B cell (primary cell): ENCODE measurements at regions not wholly inside any gene's neighbourhood (a gene's known extent, or its start where the extent isn't known, plus 50 kb on each side); places are given as distances from the start of the nearest gene placed in this dataset.

ENCODE experiments used
- ATAC-seq: fragments of 200-7000 bp; cut with Tn5 transposase; one replicate; pipeline ENCODE4 v1.10.0; 2021; ENCODE audit warnings: low read depth, mild to moderate bottlenecking, moderate number of reproducible peaks, moderate library complexity
- CTCF ChIA-PET: fragments of 350-600 bp; sonication (Branson Sonifier 250); formaldehyde crosslinking; loops from one replicate; lab custom pipeline; 2021; ENCODE audit warnings: antibody characterized with exemption, inconsistent platforms; lab: Charles Lee
- POLR2A ChIA-PET: fragments of 350-600 bp; sonication (Branson Sonifier 250); formaldehyde crosslinking; loops from one replicate; lab custom pipeline; 2021; ENCODE audit warnings: antibody characterized with exemption; lab: Charles Lee
- DNase-seq: peaks from one replicate; pipeline ENCODE4 v3.0.0; 2013
- H2AFZ ChIP-seq: 2 replicates; pipeline ENCODE4 v1.6.1; 2012; ENCODE audit warnings: mild to moderate bottlenecking, low read depth, low read length; ENCODE audit not compliant: insufficient read depth, poor library complexity, severe bottlenecking
- H3K27ac ChIP-seq, 2 donors: 1 replicate in 1 of 2; 2 replicates in 1 of 2; pipeline ENCODE4 v1.5.1; 2012 to 2013; ENCODE audit warnings: low read length in 2 of 2, mild to moderate bottlenecking in 2 of 2, moderate library complexity in 1 of 2
- H3K27me3 ChIP-seq, 4 experiments: fragments of 200-600 bp in 1 of 4; sonication (generic) in 1 of 4; replicated peaks in 1 of 4; 1 replicate in 2 of 4; 2 replicates in 2 of 4; pipeline versions ENCODE4 v1.6.1 to v1.7.0; 2013 to 2016; ENCODE audit warnings: low read length in 3 of 4, mild to moderate bottlenecking in 2 of 4, mixed read lengths in 1 of 4, moderate library complexity in 1 of 4; ENCODE audit not compliant: insufficient read depth in 4 of 4, control insufficient read depth in 3 of 4; ENCODE audit errors: control extremely low read depth in 1 of 4
- H3K36me3 ChIP-seq, 2 experiments: replicated peaks in 1 of 2; 1 replicate in 1 of 2; 2 replicates in 1 of 2; pipeline versions ENCODE4 v1.6.1 to v1.7.1; 2013; ENCODE audit warnings: low read length in 1 of 2; ENCODE audit not compliant: insufficient read depth in 2 of 2, control insufficient read depth in 1 of 2; ENCODE audit errors: control extremely low read depth in 1 of 2, extremely low read depth in 1 of 2
- H3K4me1 ChIP-seq, 2 donors: fragments of 200-600 bp in 1 of 2; sonication (generic) in 1 of 2; 1 replicate in 1 of 2; 2 replicates in 1 of 2; pipeline versions ENCODE4 v1.5.1 to v1.6.1; 2013 to 2017; ENCODE audit warnings: low read length in 2 of 2; ENCODE audit not compliant: control insufficient read depth in 2 of 2, insufficient read depth in 2 of 2
- H3K4me2 ChIP-seq: replicated peaks from 2 replicates; pipeline ENCODE3; 2012; ENCODE audit warnings: mild to moderate bottlenecking, low read depth, low read length; ENCODE audit not compliant: poor library complexity, severe bottlenecking
- H3K4me3 ChIP-seq, 5 experiments: fragments of 200-600 bp in 1 of 5; sonication (generic) in 1 of 5; 1 replicate in 3 of 5; 2 replicates in 2 of 5; pipeline versions ENCODE4 v1.5.1 to v1.7.0; 2011 to 2016; ENCODE audit warnings: low read length in 4 of 5, mild to moderate bottlenecking in 4 of 5, low read depth in 2 of 5, control low read depth in 1 of 5, moderate library complexity in 1 of 5; ENCODE audit not compliant: insufficient read depth in 1 of 5; ENCODE audit errors: control extremely low read depth in 1 of 5, extremely low read depth in 1 of 5
- H3K79me2 ChIP-seq: fragments of 200-600 bp; sonication (generic); one replicate; pipeline ENCODE4 v1.6.0; 2016; ENCODE audit warnings: low read length; ENCODE audit not compliant: control insufficient read depth, insufficient read depth
- H3K9ac ChIP-seq: fragments of 200-600 bp; sonication (generic); 2 replicates; pipeline ENCODE4 v1.6.1; 2017; ENCODE audit warnings: mild to moderate bottlenecking, low read length, moderate library complexity
- H3K9me3 ChIP-seq, 3 donors: one replicate each; pipeline versions ENCODE4 v1.6.1 to v1.7.1; 2013; ENCODE audit warnings: low read length in 2 of 3; ENCODE audit not compliant: control insufficient read depth in 2 of 3, insufficient read depth in 1 of 3; ENCODE audit errors: control extremely low read depth in 1 of 3
- H4K20me1 ChIP-seq: 2 replicates; pipeline ENCODE4 v1.6.0; 2012; ENCODE audit warnings: mild to moderate bottlenecking, low read length; ENCODE audit not compliant: insufficient read depth, control insufficient read depth, poor library complexity, severe bottlenecking
- H3K27ac Mint-ChIP-seq: one replicate; pipeline ENCODE4 v1.8.0; 2021; ENCODE audit warnings: mixed read lengths
- H3K27me3 Mint-ChIP-seq: one replicate; pipeline ENCODE4 v1.8.0; 2021; ENCODE audit warnings: mixed read lengths
- H3K4me1 Mint-ChIP-seq: one replicate; pipeline ENCODE4 v1.8.0; 2021; ENCODE audit warnings: mixed read lengths
- H3K4me3 Mint-ChIP-seq: one replicate; pipeline ENCODE4 v1.8.0; 2021; ENCODE audit warnings: mixed read lengths
- H3K9me3 Mint-ChIP-seq: one replicate; pipeline ENCODE4 v1.8.0; 2022; ENCODE audit warnings: mixed read lengths; ENCODE audit not compliant: insufficient read depth
- CTCF ChIP-seq: fragments of 200-600 bp; IDR thresholded peaks from one replicate; pipeline ENCODE4 v1.8.0; 2022; ENCODE audit warnings: antibody characterized with exemption, mild to moderate bottlenecking
- EZH2 ChIP-seq: IDR thresholded peaks from 2 replicates; pipeline ENCODE4 v1.6.1; 2012; ENCODE audit warnings: borderline replicate concordance, low read depth, mild to moderate bottlenecking, moderate library complexity, low read length; ENCODE audit not compliant: insufficient read depth, poor library complexity, severe bottlenecking
- WGBS: methylation state at CpG from one replicate; pipeline ENCODE4 v1.1.5; 2013; ENCODE audit warnings: missing lambda C conversion rate; ENCODE audit not compliant: insufficient coverage; 5-methylcytosine and 5-hydroxymethylcytosine counted together
- intact Hi-C: fragments of 100-400 bp; cut with micrococcal nuclease; formaldehyde crosslinking; loops from one replicate; pipeline ENCODE4 v1.10.0; 2022

DNA sequence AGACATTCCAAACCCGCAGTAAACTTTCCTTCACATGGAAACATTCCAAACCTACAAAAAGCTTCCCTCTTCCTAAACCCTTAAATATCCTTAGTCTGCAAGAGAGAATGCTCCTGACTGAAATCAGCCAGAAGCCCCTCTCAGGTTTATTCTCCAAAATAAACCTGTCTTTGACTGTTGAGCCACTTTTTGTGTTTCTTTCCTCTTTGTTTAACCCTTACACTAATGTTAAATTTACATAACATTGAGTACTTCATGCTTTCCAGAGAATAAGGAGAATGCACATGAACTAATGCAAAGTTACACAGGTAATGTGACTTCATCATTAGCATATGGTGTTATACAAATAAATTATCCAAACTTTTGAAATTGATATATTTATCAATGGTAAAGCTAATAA lies 262.6 kb upstream of the PRKCQ start:
- no peak overlapping the region for H3K9ac ChIP-seq
- peaks cover 23% of the 10 kb centered on the region for H3K27me3 Mint-ChIP-seq
- H3K4me1 Mint-ChIP-seq, result no peaks in the 10 kb centered on the region
- no peak overlapping the region for H2AFZ ChIP-seq
- WGBS, result 100% methylated on average over 1 of the region's 1 CpG
- no peaks in the 10 kb centered on the region for H3K9me3 ChIP-seq
- H3K4me1 ChIP-seq, result no peaks in the 10 kb centered on the region
- ChIA-PET CTCF (no interaction called here), POLR2A (no interaction called here)
- H3K4me2 ChIP-seq, result no peak overlapping the region
- H3K27me3 ChIP-seq, result no peaks in the 10 kb centered on the region
- no peak overlapping the region for H3K4me3 ChIP-seq
- no peaks in the 10 kb centered on the region for H3K9me3 Mint-ChIP-seq
- ATAC-seq (no peak), DNase-seq (no peak)
- no peaks in the 10 kb centered on the region for H3K36me3 ChIP-seq
- TF ChIP-seq EZH2, result no peak
- no peak for TF ChIP-seq CTCF
- no peaks in the 10 kb centered on the region for H3K79me2 ChIP-seq
- no peaks in the 10 kb centered on the region for H4K20me1 ChIP-seq
- intact Hi-C loops, result loop anchor here (2.0 to 5.0 kb wide), 2 partner anchors 420 to 574 kb away; no protein-coding TSS in a partner anchor
- no peak overlapping the region for H3K4me3 Mint-ChIP-seq
- no peak overlapping the region for H3K27ac ChIP-seq
- no peak overlapping the region for H3K27ac Mint-ChIP-seq

- Histone ChIP-seq H3K27ac (no peak overlapping the region), H4K20me1 (no peaks in the 10 kb centered on the region), H3K36me3 (no peaks in the 10 kb centered on the region), H3K9ac (no peak overlapping the region), H3K4me3 (no peak overlapping the region), H3K4me2 (no peak overlapping the region), H3K4me1 (no peaks in the 10 kb centered on the region), H3K9me3 (no peaks in the 10 kb centered on the region), H2AFZ (no peak overlapping the region), H3K27me3 (no peaks in the 10 kb centered on the region), H3K79me2 (no peaks in the 10 kb centered on the region)
- H3K27ac Mint-ChIP-seq, result no peak overlapping the region
- H3K27me3 Mint-ChIP-seq, result peaks cover 15% of the 10 kb centered on the region
- no peak overlapping the region for H3K4me3 Mint-ChIP-seq
- TF ChIP-seq EZH2, result no peak
- no peak for TF ChIP-seq CTCF
- ChIA-PET POLR2A (no interaction called here), CTCF (no interaction called here)
- intact Hi-C loops, result loop anchor here (2.0 to 5.0 kb wide), 2 partner anchors 421 to 575 kb away; no protein-coding TSS in a partner anchor
- DNase-seq (no peak), ATAC-seq (no peak)
- no peaks in the 10 kb centered on the region for H3K9me3 Mint-ChIP-seq
- WGBS, result 83% methylated on average over 1 of the region's 2 CpGs
- H3K4me1 Mint-ChIP-seq, result no peaks in the 10 kb centered on the region
Measured at GRCh38 chr10:6841761-6842160, 261.7 kb upstream of the PRKCQ start.
